GM19463 (cell line): ENCODE measurements at regions not wholly inside any gene's neighbourhood (a gene's known extent, or its start where the extent isn't known, plus 50 kb on each side); places are given as distances from the start of the nearest gene placed in this dataset.

Experiments used
- ATAC-seq: cut with Tn5 transposase; IDR thresholded peaks from one replicate; pipeline ENCODE4 v1.9.1; 2021; ENCODE audit warnings: mild to moderate bottlenecking, moderate library complexity; ENCODE audit not compliant: unreplicated experiment

- no peak for ATAC-seq
These were observed 440.8 kb downstream of the NPHP4 start for GRCh38 chr1:5551274-5551975.

- ATAC-seq: no peak
These were observed 444.0 kb downstream of the NPHP4 start for GRCh38 chr1:5548266-5548665.

DNA sequence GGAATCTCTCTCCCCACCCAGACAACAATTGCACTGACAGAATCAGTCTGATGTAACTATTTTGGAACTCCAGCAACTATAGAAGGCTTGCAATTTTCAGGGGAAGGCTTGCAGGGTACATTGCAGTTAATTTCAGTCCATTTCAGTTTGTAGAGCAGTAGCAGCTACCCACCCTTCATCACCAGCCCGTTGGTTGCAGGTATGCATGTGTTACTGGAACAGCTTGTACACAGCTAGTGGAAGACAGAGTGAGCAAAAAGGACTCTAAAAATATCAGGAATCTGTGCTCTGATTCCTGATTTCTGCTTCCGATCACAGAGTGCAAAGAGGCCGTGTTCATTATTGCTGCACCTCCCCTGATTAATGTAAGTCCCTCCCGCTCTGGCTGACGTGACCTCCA is 449.0 kb downstream of the NPHP4 start:
- no peak for ATAC-seq

- ATAC-seq: no peak
These were observed 459.4 kb downstream of the NPHP4 start for GRCh38 chr1:5532811-5533210.

GRCh38 chr1:5526822-5527551 is 465.2 kb downstream of the NPHP4 start:
- ATAC-seq: no peak

DNA sequence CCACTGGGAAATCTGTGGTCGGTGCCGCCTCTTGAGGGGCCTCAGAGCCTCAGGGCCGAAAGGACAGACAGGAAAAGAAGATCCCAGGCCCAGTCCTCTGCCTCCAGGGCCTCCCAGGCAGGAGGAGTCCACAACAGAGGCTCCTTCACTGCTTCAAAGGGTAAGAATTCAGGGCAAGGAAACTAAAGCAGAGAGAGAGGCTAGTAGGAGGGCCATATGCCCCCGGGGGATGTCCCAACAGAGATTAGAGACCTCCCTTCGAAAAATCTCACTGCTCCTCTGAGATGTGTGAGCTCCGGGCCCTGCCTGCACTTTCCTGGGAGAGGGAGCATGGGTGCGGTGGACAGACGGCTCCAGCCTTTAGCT is 465.9 kb downstream of the NPHP4 start:
- ATAC-seq: no peak

- ATAC-seq: no peak
These were observed 466.4 kb downstream of the NPHP4 start for GRCh38 chr1:5525597-5526384.

DNA sequence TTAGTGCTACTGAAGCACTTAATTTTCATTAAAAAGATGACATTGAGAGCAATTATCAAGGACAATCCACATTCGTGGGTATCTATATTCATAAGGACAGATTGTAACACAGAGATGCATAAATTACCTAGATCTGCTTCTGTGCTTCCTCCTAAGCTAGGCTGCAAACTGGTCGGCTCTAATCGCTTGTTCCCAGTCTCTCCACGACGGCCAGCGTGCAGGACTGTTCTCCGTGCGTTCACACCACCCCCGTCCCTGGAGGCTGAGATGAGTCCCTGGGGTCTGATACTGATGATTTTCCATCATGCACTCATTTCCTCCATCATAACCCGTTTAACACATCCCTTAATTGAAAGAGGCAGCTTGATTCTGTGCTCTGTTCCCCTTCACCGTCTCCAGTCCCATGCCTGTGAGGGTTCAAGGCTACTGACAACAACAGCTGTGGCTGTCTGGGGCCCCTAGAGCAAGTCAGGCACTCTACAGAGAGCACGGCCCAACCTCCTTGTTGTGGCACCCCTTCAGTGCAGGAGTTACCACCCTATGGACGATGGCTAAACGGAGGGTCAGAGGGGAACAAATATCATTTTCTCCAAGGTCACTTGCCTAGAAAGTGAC is 469.6 kb downstream of the NPHP4 start:
- ATAC-seq: no peak

DNA sequence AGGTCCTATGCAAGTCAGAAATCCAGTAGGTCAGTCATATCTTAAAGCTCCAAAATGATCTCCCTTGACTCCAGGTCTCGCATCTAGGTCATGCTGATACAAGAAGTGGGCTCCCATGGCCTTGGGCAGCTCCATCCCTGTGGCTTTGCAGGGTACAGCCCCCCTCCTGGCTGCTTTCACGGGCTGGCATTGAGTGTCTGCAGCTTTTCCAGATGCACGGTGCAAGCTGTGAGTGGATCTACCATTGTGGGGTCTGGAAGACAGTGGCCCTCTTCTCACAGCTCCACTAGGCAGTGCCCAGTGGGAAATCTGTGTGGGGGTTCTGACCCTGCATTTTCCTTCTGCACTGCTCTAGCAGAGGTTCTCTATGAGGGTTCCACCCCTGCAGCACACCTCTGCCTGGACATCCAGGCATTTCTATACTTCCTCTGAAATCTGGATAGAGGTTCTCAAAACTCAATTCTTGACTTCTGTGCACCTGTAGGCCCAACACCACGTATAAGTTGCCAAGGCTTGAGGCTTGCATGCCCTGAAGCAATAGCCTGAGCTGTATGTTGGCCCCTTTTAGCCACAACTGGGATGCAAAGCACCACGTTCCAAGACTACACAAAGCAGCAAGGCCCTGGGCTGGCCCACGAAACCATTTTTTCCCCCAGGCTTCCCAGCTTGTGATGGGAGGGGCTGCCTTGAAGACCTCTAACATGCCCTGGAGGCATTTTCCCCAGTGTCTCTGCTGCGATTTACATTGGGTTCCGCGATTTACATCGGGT is 472.7 kb downstream of the NPHP4 start:
- no peak for ATAC-seq

- ATAC-seq: no peak
These were observed 475.5 kb downstream of the NPHP4 start for GRCh38 chr1:5516756-5517155.

DNA sequence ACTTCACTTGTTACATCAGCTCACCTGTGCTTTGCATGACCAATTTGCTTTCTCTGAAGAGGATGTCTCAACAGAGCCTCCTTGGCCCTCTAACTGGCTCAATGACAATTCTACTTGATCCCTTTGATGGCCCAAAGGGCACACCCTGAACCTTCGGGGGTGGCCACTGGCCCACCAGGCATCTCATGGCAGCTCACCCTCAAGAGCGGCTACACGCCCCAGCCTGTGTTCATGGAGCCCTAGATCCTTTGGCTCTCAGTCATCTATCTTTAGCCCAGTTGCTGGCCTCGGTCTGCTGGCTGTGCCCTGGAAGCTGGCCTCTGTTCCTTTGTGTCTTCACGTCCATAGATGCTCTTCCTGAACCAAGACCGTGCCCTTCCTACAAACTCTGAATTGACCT is 476.7 kb downstream of the NPHP4 start:
- no peak for ATAC-seq

DNA sequence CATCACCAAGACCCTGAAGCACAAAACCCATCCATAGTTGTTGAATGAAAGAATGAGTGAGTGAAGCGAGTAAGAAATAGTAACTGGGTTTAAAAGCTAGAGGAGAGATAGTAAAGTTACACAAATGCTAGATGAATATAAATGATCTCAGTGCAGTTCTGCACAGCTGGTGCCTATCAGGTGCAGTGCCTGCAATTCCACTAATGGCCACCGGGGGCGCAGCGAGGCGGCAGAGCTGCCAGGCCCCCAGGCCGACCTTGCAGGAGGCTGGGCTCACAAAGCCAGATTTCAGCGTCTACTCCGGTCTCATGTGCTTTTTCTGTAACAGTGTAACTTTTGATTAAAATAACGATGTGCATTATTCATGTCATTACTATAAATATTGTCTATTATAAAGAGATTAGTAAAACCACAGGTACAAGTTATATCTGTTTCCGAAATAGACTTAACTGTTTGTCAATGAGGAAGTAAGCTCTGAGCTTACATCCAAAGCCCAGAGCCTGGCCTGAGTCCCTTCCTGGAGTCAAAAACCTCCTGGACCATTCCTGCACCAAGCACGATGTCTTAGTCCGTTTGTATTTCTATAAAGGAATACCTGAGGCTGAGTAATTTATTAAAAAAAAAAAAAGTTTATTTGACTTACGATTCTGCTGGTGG is 477.6 kb downstream of the NPHP4 start:
- no peak for ATAC-seq

GRCh38 chr1:5513846-5514526 is 478.2 kb downstream of the NPHP4 start:
- ATAC-seq: no peak

DNA sequence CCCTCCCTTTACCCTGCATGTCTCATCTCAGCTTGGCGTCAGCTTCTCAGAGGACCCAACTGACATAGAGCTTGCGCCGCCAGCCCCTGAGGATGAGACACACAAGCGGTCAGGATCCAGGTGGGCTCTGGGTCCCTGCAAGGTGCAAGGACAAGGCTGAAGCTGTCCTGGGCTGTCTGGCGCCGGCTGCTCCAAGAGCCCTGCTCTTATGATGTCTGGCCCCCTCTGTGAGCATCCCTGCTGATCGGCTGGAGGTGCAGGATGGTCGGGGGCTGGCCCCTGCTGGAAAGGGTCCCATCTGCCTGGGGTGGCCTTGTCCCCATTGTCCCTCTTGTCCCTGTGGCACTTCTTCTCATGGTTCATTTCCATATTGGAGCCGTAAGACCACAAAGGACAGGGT is 479.0 kb downstream of the NPHP4 start:
- ATAC-seq: no peak

- ATAC-seq: no peak
These were observed 480.7 kb downstream of the NPHP4 start for GRCh38 chr1:5511381-5512097.

DNA sequence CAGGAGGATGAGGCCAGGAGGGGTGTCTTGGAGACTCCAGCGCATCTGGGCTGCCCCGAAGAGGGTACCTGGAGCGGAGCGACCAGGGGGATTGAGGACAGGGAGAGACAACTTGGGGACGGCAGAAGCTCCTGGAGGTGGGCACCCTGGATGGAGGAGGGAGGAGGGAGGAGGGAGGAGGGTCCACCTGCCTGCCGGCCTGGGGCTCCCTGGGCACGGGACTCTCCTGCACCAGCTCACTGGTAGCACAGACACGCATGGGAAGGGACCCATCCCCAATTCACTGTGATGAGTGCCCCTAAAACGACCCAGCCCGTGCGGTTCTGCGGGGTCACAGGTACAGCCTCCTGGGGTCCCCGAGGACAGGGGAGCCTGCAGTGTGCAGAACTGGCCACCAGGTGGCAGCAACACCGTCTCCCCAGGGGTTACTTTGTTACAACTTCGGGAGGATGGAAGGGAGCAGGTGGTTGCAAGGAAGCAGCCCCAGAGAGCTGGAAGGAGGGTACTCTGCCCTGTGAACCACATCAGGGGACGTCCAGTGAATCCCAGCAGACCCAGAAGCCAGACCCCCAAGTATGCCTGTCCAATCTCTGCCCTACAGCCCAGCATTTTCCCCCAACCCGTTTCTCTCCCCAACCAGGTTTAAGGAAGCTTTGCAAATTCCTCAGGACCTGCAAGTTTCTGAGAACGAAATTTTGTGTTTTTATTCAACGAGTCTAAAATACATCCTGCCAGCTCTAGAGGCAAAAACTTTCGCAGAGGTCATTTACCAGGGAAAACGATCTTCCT is 482.4 kb downstream of the NPHP4 start:
- no peak for ATAC-seq

- no peak for ATAC-seq
These were observed 483.4 kb downstream of the NPHP4 start for GRCh38 chr1:5508669-5509330.

DNA sequence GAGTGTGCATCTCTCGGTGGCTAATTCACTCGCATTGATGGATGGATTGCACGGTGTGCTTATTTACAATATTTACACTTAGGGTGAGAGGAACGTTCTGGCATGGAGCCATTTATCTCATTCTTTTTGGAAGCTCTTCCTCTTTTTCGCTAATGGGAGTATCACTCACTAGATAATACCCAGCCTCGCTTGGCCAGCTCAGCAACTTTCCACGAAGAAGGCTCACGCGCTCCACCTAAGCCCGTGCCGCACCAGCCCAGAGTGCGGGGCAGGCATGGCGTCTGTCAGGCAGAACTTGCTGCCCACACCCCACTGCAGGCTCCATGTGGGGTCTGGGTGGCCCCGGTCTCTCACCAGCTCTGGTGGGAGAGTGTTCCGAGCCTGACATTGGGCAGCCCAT is 484.9 kb downstream of the NPHP4 start:
- ATAC-seq: no peak
